DMS53 (cell line): ENCODE measurements at regions not wholly inside any gene's neighbourhood (a gene's known extent, or its start where the extent isn't known, plus 50 kb on each side); places are given as distances from the start of the nearest gene placed in this dataset.
A peak's percentile ranks its signal among the peaks of the same experiment; 100 is the strongest.
"Not testable (repeated sequence)": the region's sequence is repeated elsewhere in the genome, so short reads cannot be mapped to it uniquely, and the experiment has no call there.

Experiments
- DNase-seq: peaks from one replicate; lab custom pipeline; 2025; lab: John Stamatoyannopoulos, UW

DNA sequence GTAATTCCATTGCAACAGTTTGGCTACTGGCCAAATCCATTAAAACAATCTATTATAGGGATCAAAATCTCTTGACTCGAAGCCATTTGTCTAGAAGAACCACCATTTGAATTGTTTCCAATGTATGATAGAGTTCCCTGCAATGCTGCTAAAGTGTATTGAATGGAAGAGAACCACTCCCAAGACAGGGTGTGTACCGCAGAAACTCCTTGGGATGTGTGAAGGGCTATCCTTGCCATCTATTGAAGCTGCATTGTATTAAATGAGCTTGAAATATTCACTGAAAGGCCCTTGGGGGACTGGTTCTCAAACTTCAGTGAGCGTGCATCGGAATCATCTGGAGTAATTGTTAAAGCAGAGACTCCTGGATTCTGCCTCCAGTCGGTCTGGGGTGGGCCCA lies 260.4 kb upstream of the MEIS1 start:
- no peak for DNase-seq

DNA sequence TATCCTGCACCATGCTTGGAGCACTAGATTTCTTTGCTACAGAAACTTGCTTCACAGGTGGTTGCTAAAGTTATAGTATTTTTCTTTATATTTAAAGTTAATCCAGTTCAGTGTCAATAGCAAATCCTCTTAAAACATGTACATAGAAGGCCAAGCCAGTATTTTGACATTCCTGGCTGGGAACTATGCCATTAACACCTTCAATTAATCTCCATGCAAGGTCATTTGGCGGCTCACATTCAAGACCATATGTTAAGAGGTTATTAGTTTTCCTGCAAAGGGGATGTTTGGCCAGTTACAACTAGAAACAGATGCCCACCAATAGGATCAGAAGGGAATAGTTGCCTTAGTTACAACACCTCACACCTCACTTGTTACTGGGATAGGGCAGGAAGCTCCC lies 261.3 kb upstream of the MEIS1 start:
- no peak for DNase-seq

DNA sequence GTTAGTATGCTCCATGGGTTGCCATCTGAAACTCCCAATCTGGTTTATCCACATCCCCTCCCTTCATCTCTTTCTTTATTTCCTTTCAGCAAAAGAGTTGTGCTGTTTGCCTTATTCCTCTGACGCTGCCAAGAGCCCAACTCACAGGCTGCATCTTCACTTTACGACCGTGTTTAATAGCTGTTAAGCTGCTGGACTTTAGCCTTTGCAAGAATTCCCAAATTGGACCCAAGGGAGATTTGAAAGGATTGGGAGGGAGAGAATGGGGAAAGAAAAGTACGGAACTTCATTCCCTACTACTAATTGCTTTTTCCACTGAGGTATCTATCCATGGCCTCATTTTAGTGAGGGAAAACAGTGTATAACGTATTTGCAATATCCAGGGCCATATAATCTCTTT lies 263.4 kb upstream of the MEIS1 start:
- DNase-seq: no peak

DNA sequence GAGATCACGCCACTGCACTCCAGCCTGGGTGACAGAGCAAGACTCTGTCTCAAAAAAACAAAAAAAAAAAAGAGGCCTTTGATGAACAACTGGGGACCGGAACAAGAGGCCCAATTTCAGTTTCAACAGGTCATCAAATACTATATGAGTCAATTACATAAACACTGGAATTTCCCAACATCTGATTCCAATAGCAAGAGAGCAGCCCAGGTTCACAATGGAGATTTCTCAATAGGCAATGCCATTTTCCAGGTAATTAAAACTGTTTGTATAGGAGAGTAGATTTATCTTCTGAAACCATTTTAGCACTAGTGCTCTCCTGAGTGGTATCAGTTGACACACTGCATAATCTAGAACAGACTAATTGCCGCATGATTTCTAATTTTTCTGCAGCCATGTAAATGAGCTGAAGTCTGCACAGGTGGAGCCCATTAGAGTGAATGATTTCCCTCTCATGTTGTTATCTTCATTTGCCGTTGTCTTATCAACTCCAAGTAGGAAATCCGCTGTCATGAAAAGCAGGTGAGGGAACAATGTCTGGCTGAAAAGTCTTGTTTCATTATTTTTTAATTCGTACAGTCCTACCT lies 264.1 kb upstream of the MEIS1 start:
- peak; percentile 45 for DNase-seq

DNA sequence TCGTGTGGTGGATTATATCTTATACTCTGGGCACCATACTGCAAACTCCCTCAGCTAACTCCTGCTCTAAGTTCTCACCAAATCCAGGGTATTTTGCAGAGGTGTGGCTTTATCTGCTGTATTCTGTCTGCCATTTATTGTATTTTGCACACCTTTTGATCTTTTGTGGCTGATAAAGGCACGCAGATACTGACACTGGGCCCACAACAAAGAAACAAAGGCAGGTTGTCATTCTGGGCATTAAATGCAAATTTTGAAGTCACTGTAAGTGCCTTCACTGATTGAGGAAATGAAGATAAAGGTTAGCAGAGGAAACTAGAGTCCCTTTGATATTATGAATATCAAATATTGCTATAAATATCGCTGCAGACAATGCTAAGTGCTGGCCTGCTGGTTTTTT lies 265.8 kb upstream of the MEIS1 start:
- DNase-seq: no peak

DNA sequence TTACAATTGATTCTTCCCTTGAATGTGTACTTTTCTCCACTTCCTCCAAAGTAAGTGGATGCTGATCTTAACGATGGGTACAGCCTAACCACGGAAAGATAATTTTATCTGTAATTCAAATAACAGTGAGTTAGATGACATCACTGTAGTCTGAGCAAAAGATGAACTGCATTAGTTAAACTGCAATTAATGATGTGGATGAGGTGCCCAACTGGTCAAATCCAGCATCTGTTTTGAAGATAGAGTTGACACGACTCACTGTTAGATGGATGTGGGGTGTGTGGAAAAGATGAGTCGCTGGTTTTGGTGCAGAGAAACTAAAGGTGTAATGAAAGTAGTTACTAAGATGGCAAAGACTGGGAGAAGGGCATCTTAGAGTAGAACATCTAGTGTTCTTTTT lies 270.5 kb upstream of the MEIS1 start:
- DNase-seq: no peak

DNA sequence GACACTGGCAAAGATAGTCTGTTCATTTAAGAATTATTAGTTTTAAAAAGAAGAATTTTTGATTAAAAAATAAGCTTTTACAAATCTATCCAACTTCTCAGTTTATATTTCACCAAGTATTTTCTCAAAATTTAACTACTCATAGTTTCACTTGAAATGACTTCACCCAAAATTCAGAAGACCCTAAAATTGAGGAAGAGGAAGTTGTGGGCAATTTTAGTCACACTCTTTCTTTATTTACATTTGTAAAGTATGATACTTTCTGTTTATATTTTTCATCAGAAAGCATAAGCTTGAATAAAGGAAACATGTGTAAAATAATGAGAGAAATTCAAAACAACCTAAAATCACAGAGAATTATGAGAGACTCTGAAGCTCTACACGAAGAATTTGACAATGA lies 278.8 kb upstream of the MEIS1 start:
- DNase-seq: no peak

DNA sequence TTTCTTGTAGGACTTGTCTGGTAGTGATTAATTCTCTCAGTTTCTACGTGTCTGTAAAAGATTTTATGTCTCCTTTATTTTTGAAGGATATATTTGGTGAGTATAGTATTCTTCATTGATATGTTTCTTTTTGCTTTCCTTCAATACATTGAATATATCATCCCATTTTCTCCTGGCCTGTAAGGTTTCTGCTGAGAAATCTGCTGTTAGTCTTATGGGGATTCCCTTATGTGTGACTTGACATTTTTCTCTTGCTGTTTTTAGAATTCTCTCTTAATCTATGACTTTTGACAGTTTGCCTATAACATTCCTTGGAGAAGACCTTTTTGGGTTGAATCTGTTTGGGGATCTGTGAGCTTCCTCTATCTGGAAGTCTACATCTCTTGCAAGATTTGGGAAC lies 281.0 kb upstream of the MEIS1 start:
- DNase-seq: no peak

DNA sequence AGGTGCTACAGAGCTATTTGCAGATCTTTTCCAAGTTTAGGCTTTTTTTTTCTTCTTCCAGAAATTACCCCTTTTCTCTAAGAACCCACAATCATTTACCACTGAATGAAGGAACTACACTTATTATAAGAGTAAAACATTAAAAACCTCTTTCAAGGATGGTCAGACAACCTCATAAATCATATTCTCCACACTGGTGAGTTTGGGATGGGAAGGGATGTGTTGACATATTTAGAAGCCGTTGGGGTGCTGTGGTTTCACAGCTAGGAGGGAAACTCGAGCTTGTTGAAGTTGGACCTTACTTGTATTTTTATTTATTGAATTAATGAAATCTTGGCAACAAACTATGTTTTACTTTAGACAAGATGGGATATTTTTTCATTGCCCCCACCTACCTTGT lies 289.4 kb upstream of the MEIS1 start:
- no peak for DNase-seq

DNA sequence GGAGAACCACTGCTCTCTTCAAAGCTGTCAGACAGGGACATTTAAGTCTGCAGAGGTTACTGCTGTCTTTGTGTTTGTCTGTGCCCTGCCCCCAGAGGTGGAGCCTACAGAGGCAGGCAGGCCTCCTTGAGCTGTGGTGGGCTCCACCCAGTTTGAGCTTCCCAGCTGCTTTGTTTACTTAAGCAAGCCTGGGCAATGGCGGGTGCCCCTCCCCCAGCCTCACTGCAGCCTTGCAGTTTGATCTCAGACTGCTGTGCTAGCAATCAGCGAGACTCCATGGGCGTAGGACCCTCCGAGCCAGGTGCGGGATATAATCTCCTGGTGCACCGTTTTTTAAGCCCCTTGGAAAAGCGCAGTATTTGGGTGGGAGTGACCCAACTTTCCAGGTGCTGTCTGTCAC lies 290.6 kb upstream of the MEIS1 start:
- DNase-seq: not testable (repeated sequence)

DNA sequence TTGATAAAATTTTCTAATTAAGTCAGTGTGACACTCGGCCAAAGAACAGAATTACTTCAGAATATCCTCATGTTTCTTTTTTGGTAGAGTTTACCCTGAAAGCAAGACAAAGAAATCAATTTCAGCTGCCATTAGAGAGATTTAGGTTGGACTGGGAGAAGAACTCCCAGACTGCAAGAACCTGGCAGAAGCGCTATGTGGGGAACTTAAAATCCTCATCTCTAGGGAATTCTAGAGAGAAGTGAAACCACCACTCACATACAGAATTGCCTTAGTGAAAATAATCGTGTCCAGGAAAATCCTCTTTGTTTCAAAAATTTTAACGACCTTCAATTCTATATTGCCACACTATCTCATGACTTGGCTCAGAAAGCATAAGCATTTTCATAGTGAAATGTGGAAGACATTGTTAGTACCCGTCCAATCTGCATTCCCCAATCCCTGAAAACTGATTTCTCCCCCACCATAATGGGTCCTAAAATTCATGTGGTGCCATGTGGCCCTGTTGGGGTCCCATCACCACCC lies 297.3 kb upstream of the MEIS1 start:
- no peak for DNase-seq

DNA sequence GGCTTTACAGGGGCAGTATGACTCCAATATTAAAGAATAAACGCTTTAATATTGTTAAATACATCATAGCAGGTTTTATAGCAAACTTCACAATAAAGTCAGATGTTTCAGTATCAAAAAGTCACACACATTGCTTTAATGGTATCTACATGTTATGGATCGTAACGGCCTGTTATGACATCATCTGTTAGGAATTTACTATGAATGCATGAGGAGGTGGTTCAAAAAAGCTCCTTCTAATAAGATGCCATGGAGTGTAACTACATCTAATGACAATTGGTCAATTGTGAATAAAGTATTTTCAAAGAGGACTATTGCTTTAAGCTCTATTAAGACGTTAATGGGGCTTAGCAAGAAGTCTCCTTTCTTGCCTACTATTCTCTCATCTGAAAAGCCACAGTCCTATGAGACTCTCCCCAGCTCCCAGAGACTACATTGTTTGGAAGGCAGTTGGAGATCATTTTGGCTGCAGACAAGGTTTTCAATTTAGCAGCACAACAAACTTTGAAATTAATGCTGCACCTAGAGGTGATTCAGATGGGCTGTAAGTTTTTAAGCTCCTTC lies 300.7 kb upstream of the MEIS1 start:
- no peak for DNase-seq

DNA sequence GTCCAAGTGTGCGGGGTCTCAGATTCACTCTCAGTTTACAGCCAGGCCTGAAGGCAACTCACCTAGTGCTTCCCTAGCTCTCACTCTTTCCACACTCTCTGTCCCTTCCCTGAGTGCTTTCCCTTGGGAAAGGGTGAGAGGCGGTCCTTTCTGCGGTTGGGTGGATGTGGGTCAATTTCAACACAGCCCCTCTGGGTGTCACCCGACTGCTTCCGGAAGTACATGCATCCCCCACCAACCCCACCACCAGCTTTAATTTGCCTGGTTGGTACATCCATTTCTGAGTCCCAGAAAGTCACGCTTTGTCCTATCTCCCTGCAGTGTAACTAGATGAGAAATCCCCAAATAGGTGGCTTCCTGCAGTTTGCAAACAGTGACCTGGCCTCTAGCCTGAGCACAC lies 307.3 kb upstream of the MEIS1 start:
- DNase-seq: no peak

DNA sequence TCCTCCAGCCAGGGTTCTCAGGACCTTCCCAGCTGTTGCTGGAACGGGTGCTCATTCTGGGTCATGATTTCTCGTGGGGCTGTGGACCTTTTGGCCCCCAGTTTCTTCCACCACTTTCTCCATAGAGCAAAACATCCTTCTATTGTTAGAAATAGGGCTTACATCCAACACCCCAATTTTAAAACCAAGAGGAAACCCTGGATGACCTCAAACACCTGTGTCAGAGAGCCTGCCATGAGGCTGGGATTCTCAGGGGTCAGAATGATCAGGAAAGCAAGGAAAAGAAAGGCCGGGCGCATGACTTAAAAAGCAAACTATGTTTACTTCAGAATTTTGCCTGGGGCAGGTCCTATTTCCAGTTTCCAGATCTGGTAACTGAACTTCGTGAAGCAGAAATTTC lies 307.9 kb upstream of the MEIS1 start:
- DNase-seq: no peak

DNA sequence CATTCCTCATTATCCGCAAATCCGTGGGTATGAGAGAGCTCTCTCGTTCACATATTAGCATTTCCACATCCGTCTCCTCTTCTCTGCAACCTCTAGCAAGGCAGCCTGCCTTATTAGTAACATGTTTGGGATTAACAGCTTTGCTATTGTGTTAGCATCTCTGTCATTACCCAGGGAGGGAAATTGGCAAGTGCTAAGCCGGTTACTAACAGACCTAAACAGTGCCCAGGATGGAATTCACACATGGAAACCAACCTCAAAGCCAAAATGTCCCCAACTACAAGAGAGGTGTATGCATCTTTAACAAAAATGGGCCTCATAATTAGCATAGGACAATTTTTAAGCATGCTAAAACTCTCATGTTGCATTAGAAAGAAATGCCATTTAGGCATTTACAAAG lies 309.0 kb upstream of the MEIS1 start:
- DNase-seq: no peak

DNA sequence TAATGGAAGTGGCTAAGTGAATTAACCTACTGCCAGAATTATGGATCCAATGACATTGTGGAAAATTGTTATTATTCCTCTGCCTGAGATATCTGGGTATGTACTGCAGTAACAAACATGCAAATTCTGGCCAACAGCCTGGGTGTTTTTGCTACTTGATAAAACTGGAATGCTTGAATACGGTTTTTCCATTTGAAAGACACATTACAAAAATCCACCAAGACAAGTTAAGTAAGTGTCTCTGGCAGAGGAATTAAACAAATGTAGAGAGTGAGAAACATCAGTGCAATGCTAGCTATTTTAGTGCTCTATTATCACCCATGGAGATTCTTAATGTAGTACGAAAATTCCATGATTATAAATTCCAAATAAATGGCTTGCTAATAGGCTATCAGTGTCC lies 312.4 kb upstream of the MEIS1 start:
- no peak for DNase-seq

DNA sequence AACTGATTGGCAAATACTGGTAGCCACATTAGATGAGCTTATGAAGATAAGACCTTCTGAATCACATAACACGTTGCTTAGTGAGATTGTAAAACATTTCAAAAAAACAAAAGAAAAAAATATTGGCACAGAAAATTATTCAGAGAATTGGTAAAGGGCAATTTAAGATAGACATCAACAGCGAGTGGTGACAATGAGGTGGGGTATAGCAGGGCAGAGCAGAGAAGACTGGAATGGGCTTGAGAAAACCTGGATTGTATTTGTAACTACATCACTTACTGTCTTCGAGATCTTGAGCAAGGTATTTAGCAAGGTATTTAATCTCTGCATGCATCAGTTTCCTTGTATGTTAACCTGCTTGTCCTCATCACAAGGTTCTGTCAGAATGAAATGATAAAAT lies 313.0 kb upstream of the MEIS1 start:
- DNase-seq: no peak

DNA sequence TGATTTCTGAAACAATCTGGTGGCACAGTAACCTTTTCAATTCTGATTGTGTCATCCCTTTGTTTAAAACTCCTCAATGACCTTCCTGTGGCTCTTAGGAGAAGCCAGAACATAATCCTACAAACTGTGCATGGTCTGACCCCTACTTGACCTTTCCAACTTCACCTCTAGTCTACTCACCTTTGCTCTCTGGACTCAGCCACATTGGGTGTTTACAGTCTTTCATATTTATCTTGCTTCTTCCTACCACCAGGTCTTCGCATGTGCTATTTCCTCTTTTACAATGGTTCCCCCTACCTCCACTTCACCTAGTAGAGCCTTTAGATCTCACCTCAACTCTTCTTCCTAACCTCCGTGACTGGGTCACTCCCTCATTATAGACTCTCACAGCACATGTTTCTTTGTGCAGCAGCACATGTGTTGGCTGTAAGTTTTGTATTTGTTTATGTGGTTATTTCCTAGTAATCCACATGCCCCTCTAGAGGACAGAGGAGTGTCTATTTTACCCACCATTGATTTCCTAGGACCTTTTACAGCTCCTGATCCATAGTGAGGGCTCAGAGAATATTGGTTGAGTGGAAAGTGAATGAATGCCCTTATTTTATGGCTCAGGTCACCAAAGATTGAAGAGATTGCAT lies 320.8 kb upstream of the MEIS1 start:
- no peak for DNase-seq

DNA sequence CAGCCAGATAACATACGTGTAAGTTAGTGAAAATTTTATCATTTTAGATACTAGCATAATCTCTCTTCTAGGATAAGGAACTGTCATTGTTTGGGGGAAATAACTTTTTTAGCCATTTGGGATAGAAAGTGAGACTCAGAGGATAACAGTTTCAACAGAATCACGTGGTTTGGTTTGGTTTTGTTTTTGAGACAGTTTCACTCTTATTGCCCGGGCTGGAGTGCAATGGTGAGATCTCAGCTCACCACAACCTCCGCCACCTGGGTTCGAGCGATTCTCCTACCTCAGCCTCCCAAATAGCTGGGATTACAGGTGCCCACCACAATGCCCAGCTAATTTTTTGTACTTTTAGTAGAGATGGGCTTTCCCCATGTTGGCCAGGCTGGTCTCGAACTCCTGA lies 323.2 kb upstream of the MEIS1 start:
- no peak for DNase-seq

DNA sequence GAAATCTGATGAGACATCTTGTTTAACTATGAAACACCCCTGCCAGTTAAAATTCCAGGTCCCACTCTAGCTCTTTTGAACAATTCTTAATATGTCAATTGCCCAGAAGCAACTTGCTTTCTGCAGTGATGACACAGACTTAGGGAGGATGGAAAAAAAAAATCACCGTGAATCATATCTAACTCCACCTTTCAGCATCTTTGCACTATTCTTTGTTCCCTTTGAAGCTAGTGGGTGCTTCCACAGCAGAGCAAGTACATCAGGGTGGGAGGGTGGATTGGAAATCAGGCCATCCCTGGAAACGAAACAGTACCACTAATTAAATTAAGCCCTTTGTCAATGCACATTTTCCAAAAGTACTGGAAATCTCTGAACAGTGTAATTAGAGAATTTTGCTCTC lies 324.3 kb upstream of the MEIS1 start:
- DNase-seq: no peak

DNA sequence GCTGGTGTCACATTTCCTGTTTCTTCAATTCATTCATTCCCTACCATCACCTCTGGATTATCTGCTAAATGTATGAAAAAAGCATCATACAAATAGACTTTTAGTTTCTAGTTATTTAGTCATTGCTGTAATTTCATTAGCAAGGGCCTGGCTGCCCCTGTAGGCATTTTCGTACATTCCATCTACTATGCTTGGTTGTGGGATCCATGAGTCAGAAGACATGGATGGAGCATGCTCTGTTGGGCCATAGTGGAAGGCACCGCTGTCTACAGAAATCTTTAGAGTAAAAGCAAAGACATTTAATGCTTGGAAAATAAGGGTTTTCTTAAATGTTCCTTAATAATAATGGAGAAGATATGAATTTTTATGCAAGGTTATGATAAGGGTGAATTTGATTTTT lies 324.8 kb upstream of the MEIS1 start:
- no peak for DNase-seq

DNA sequence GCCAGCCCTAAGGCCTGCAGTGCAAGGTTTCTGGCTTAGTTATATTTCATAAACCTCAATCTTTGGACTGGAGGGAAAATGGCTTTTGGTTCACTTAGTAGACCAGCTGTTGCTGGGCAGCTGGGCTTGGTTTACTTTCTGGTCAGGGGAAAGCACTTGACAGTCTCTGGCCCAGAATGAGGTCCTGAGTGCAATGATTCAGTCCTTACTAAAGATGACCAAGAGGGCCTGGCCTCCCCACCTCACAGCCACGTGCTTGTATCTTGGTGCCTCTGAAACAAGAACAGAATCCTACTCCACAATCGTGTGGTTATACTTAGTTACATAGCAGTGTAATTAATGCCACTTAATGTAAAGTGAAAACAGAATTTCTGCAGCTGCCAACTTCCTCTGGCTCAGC lies 325.5 kb upstream of the MEIS1 start:
- DNase-seq: peak; percentile 54

DNA sequence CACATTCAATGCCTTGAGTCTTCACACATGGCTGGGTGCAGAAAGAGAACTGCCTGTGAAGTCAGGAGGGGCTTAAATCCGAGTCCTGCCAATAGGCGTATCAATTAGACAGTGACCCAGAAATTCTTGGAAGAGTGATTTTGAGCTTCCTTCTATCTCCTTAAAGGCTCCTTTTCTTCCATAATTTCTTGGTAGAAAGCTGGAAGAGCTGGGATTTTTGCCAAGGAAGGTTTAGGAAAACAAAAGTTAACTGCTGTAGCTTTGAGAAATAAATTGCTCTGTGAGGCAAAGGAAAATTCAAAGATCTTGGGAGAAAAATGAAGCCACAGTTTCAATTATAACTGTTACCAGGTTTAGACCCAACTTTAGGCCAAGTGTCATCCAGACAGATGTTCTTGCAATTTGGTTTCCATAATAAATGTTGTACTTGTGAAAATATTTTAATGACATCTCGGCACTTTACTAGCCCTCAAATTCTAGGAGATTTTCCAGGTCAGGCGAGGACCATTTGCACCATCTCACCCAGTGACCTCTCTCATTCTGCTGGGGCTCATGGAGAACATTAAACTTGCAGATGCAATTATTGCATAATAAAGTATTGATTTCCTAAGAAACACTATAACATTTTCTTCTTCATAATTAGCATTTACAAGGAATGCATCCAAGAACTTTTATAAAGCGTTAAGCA lies 329.7 kb upstream of the MEIS1 start:
- no peak for DNase-seq
